HG02938 (cell line): ENCODE measurements at regions not wholly inside any gene's neighbourhood (a gene's known extent, or its start where the extent isn't known, plus 50 kb on each side); places are given as distances from the start of the nearest gene placed in this dataset.

Experiments
- ATAC-seq: cut with Tn5 transposase; IDR thresholded peaks from one replicate; pipeline ENCODE4 v1.9.1; 2021; ENCODE audit warnings: mild to moderate bottlenecking, moderate library complexity; ENCODE audit not compliant: unreplicated experiment

- no peak for ATAC-seq
These were observed 227.4 kb upstream of the SP4 start for GRCh38 chr7:21200503-21200902.

GRCh38 chr7:21214657-21215056 lies 213.2 kb upstream of the SP4 start:
- ATAC-seq: no peak

GRCh38 chr7:21215307-21215706 lies 212.6 kb upstream of the SP4 start:
- ATAC-seq: no peak

GRCh38 chr7:21217365-21217764 lies 210.5 kb upstream of the SP4 start:
- no peak for ATAC-seq

GRCh38 chr7:21218155-21218554 lies 209.7 kb upstream of the SP4 start:
- no peak for ATAC-seq

GRCh38 chr7:21221130-21221529 lies 206.8 kb upstream of the SP4 start:
- no peak for ATAC-seq

- no peak for ATAC-seq
These were observed 189.3 kb upstream of the SP4 start for GRCh38 chr7:21238400-21239116.

- no peak for ATAC-seq
These were observed 184.6 kb upstream of the SP4 start for GRCh38 chr7:21243265-21243664.

- ATAC-seq: no peak
These were observed 176.6 kb upstream of the SP4 start for GRCh38 chr7:21251151-21251800.

GRCh38 chr7:21253740-21254687 lies 173.9 kb upstream of the SP4 start:
- no peak for ATAC-seq

GRCh38 chr7:21256310-21256877 lies 171.5 kb upstream of the SP4 start:
- no peak for ATAC-seq

- ATAC-seq: no peak
These were observed 166.9 kb upstream of the SP4 start for GRCh38 chr7:21260939-21261338.

- ATAC-seq: peak; percentile 92
These were observed 166.0 kb upstream of the SP4 start for GRCh38 chr7:21261627-21262594.

- ATAC-seq: no peak
These were observed 158.9 kb upstream of the SP4 start for GRCh38 chr7:21269021-21269420.

GRCh38 chr7:21276471-21277035 lies 151.3 kb upstream of the SP4 start:
- ATAC-seq: no peak

GRCh38 chr7:21278944-21279343 lies 148.9 kb upstream of the SP4 start:
- ATAC-seq: no peak

GRCh38 chr7:21281193-21281592 lies 146.7 kb upstream of the SP4 start:
- no peak for ATAC-seq

GRCh38 chr7:21293771-21294170 lies 134.1 kb upstream of the SP4 start:
- ATAC-seq: no peak

GRCh38 chr7:21299766-21300165 lies 128.1 kb upstream of the SP4 start:
- ATAC-seq: no peak

GRCh38 chr7:21300692-21301091 lies 127.2 kb upstream of the SP4 start:
- ATAC-seq: no peak
